ENCODE measurements at regions not wholly inside any gene's neighbourhood (a gene's known extent, or its start where the extent isn't known, plus 50 kb on each side); places are given as distances from the start of the nearest gene placed in this dataset.

GRCh38 chr5:60526336-60526875 is 173.6 kb downstream of the DEPDC1B start:
- peaks cover 2 to 8% (median 3%) of the 10 kb centered on the region in 3 donors for H3K4me1 Mint-ChIP-seq
- peaks cover 0 to 1% (median 0%) of the 10 kb centered on the region in 3 donors for H3K9me3 Mint-ChIP-seq
- H3K36me3 Mint-ChIP-seq = no peaks in the 10 kb centered on the region
- no peak overlapping the region for H3K4me3 Mint-ChIP-seq
- H3K27ac Mint-ChIP-seq = no peak overlapping the region
- H3K27me3 Mint-ChIP-seq = no peaks in the 10 kb centered on the region

- H3K9me3 Mint-ChIP-seq = no peaks in the 10 kb centered on the region
- H3K27me3 Mint-ChIP-seq = no peaks in the 10 kb centered on the region
- no peaks in the 10 kb centered on the region for H3K36me3 Mint-ChIP-seq
- H3K4me1 Mint-ChIP-seq = peaks cover 18 to 23% (median 22%) of the 10 kb centered on the region in 3 donors
- no peak overlapping the region for H3K27ac Mint-ChIP-seq
- no peak overlapping the region for H3K4me3 Mint-ChIP-seq
These were observed 177.6 kb downstream of the DEPDC1B start for GRCh38 chr5:60522292-60522905.

- H3K27ac Mint-ChIP-seq = no peak overlapping the region
These were observed 178.3 kb downstream of the DEPDC1B start for GRCh38 chr5:60521376-60522291.

GRCh38 chr5:60520451-60521227 is 179.3 kb downstream of the DEPDC1B start:
- H3K9me3 Mint-ChIP-seq = no peaks in the 10 kb centered on the region
- peak overlapping the region in 1 of 4 donors; percentile 73 for H3K4me3 Mint-ChIP-seq
- no peaks in the 10 kb centered on the region for H3K36me3 Mint-ChIP-seq
- H3K27ac Mint-ChIP-seq = peak overlapping the region in 1 of 3 donors; percentile 88
- no peaks in the 10 kb centered on the region for H3K27me3 Mint-ChIP-seq
- H3K4me1 Mint-ChIP-seq = peaks cover 22 to 30% (median 25%) of the 10 kb centered on the region in 3 donors

More at GRCh38 chr5:60521376-60522291, 178.3 kb downstream of the DEPDC1B start:
- Mint-ChIP-seq H3K4me1 (peaks cover 18 to 23% (median 22%) of the 10 kb centered on the region in 3 donors), H3K36me3 (no peaks in the 10 kb centered on the region), H3K4me3 (no peak overlapping the region), H3K27me3 (no peaks in the 10 kb centered on the region), H3K9me3 (no peaks in the 10 kb centered on the region)

GRCh38 chr5:60519372-60519771 is 180.6 kb downstream of the DEPDC1B start:
- H3K36me3 Mint-ChIP-seq = peaks cover 2% of the 10 kb centered on the region
- H3K9me3 Mint-ChIP-seq = no peaks in the 10 kb centered on the region
- no peak overlapping the region for H3K27ac Mint-ChIP-seq
- H3K27me3 Mint-ChIP-seq = no peaks in the 10 kb centered on the region
- peak overlapping the region in 1 of 4 donors; percentile 54 for H3K4me3 Mint-ChIP-seq
- H3K4me1 Mint-ChIP-seq = peaks cover 22 to 31% (median 30%) of the 10 kb centered on the region in 3 donors

GRCh38 chr5:60517850-60518249 is 182.1 kb downstream of the DEPDC1B start:
- H3K9me3 Mint-ChIP-seq = no peaks in the 10 kb centered on the region
- no peak overlapping the region for H3K27ac Mint-ChIP-seq
- H3K4me3 Mint-ChIP-seq = no peak overlapping the region
- peaks cover 24 to 36% (median 35%) of the 10 kb centered on the region in 3 donors for H3K4me1 Mint-ChIP-seq
- H3K27me3 Mint-ChIP-seq = no peaks in the 10 kb centered on the region
- peaks cover 2% of the 10 kb centered on the region for H3K36me3 Mint-ChIP-seq

GRCh38 chr5:60517094-60517694 is 182.8 kb downstream of the DEPDC1B start:
- Mint-ChIP-seq H3K4me3 (no peak overlapping the region), H3K27ac (no peak overlapping the region), H3K9me3 (no peaks in the 10 kb centered on the region), H3K27me3 (no peaks in the 10 kb centered on the region), H3K36me3 (peaks cover 2% of the 10 kb centered on the region), H3K4me1 (peaks cover 24 to 36% (median 35%) of the 10 kb centered on the region in 3 donors)

- no peak overlapping the region for H3K4me3 Mint-ChIP-seq
- H3K36me3 Mint-ChIP-seq = peaks cover 2% of the 10 kb centered on the region
- no peaks in the 10 kb centered on the region for H3K9me3 Mint-ChIP-seq
- no peaks in the 10 kb centered on the region for H3K27me3 Mint-ChIP-seq
- no peak overlapping the region for H3K27ac Mint-ChIP-seq
- H3K4me1 Mint-ChIP-seq = peaks cover 24 to 36% (median 35%) of the 10 kb centered on the region in 3 donors
These were observed 183.3 kb downstream of the DEPDC1B start for GRCh38 chr5:60516688-60517087.

- Mint-ChIP-seq H3K27me3 (no peaks in the 10 kb centered on the region), H3K4me1 (peaks cover 9 to 32% (median 24%) of the 10 kb centered on the region in 3 donors)
These were observed 185.8 kb downstream of the DEPDC1B start for GRCh38 chr5:60514152-60514551.

GRCh38 chr5:60512117-60512516 is 187.8 kb downstream of the DEPDC1B start:
- no peak overlapping the region for H3K27ac Mint-ChIP-seq
- peaks cover 9% of the 10 kb centered on the region for H3K36me3 Mint-ChIP-seq

More at GRCh38 chr5:60514152-60514551, 185.8 kb downstream of the DEPDC1B start:
- no peaks in the 10 kb centered on the region for H3K9me3 Mint-ChIP-seq
- H3K27ac Mint-ChIP-seq = peak overlapping the region in 1 of 3 donors; percentile 1
- peak overlapping the region in 1 of 4 donors; percentile 70 for H3K4me3 Mint-ChIP-seq
- H3K36me3 Mint-ChIP-seq = peaks cover 2% of the 10 kb centered on the region

GRCh38 chr5:60510663-60511062 is 189.3 kb downstream of the DEPDC1B start:
- H3K36me3 Mint-ChIP-seq = peaks cover 9% of the 10 kb centered on the region
- H3K27ac Mint-ChIP-seq = no peak overlapping the region
- H3K27me3 Mint-ChIP-seq = no peaks in the 10 kb centered on the region
- no peaks in the 10 kb centered on the region for H3K9me3 Mint-ChIP-seq
- H3K4me1 Mint-ChIP-seq = peaks cover 12 to 30% (median 28%) of the 10 kb centered on the region in 3 donors
- H3K4me3 Mint-ChIP-seq = no peak overlapping the region

More at GRCh38 chr5:60512117-60512516, 187.8 kb downstream of the DEPDC1B start:
- no peaks in the 10 kb centered on the region for H3K9me3 Mint-ChIP-seq
- H3K4me1 Mint-ChIP-seq = peaks cover 4 to 31% (median 28%) of the 10 kb centered on the region in 3 donors
- H3K4me3 Mint-ChIP-seq = no peak overlapping the region
- H3K27me3 Mint-ChIP-seq = no peaks in the 10 kb centered on the region

- H3K4me1 Mint-ChIP-seq = peaks cover 16 to 32% (median 31%) of the 10 kb centered on the region in 3 donors
- H3K36me3 Mint-ChIP-seq = peaks cover 9% of the 10 kb centered on the region
- H3K27me3 Mint-ChIP-seq = no peaks in the 10 kb centered on the region
- H3K9me3 Mint-ChIP-seq = no peaks in the 10 kb centered on the region
- peak overlapping the region in 1 of 4 donors; percentile 11 for H3K4me3 Mint-ChIP-seq
- no peak overlapping the region for H3K27ac Mint-ChIP-seq
These were observed 189.9 kb downstream of the DEPDC1B start for GRCh38 chr5:60510049-60510448.

GRCh38 chr5:60509519-60509918 is 190.4 kb downstream of the DEPDC1B start:
- Mint-ChIP-seq H3K36me3 (peaks cover 7% of the 10 kb centered on the region), H3K4me1 (peaks cover 18 to 32% (median 31%) of the 10 kb centered on the region in 3 donors), H3K9me3 (no peaks in the 10 kb centered on the region), H3K27me3 (no peaks in the 10 kb centered on the region), H3K27ac (no peak overlapping the region), H3K4me3 (peak overlapping the region in 1 of 4 donors; percentile 3)

GRCh38 chr5:60507687-60508086 is 192.3 kb downstream of the DEPDC1B start:
- Mint-ChIP-seq H3K9me3 (no peaks in the 10 kb centered on the region), H3K4me1 (peaks cover 20 to 33% (median 29%) of the 10 kb centered on the region in 3 donors), H3K27ac (no peak overlapping the region), H3K27me3 (no peaks in the 10 kb centered on the region), H3K36me3 (peaks cover 12% of the 10 kb centered on the region), H3K4me3 (no peak overlapping the region)

Measured in IgD-negative memory B cell (primary cell).